H1 (cell line): ENCODE measurements at regions not wholly inside any gene's neighbourhood (a gene's known extent, or its start where the extent isn't known, plus 50 kb on each side); places are given as distances from the start of the nearest gene placed in this dataset.

Experiments used
- CTCF ChIA-PET: fragments of 300-600 bp; sonication (Branson Sonifier 250); formaldehyde crosslinking; loops from one replicate; lab custom pipeline; 2021; ENCODE audit not compliant: partially characterized antibody; lab: Charles Lee
- POLR2A ChIA-PET: fragments of 300-600 bp; sonication (Branson Sonifier 250); formaldehyde crosslinking; loops from one replicate; lab custom pipeline; 2021; ENCODE audit warnings: inconsistent platforms; ENCODE audit not compliant: partially characterized antibody; lab: Charles Lee
- DNase-seq, 2 experiments: peaks; one replicate each; pipeline versions ENCODE4 v3.0.0 to v3.0.0-alpha.2; 2010 to 2022; ENCODE audit warnings: low spot score in 2 of 2, low read depth in 1 of 2, mixed read lengths in 1 of 2
- FAIRE-seq: peaks from 2 replicates; lab custom pipeline; 2011; peaks lifted over from hg19 to GRCh38; lab: Jason Lieb, UNC
- H2AFZ ChIP-seq: 2 replicates; pipeline ENCODE4 v1.8.1; 2012; ENCODE audit warnings: low read length, inconsistent platforms
- H2AK5ac ChIP-seq: 2 replicates; pipeline ENCODE4 v1.6.1; 2013; ENCODE audit warnings: low read depth, low read length
- H2BK120ac ChIP-seq: replicated peaks from 2 replicates; pipeline ENCODE3; 2013; ENCODE audit warnings: low read depth, low read length, inconsistent platforms
- H2BK12ac ChIP-seq: 2 replicates; pipeline ENCODE4 v1.6.1; 2013; ENCODE audit warnings: low read depth, low read length
- H2BK15ac ChIP-seq: 2 replicates; pipeline ENCODE4 v1.6.1; 2013; ENCODE audit warnings: low read length
- H2BK20ac ChIP-seq: 2 replicates; pipeline ENCODE4 v1.6.1; 2013; ENCODE audit warnings: low read length
- H2BK5ac ChIP-seq: 2 replicates; pipeline ENCODE4 v1.6.1; 2013; ENCODE audit warnings: low read depth, low read length
- H3K14ac ChIP-seq: 2 replicates; pipeline ENCODE4 v1.6.1; 2013; ENCODE audit warnings: inconsistent platforms; ENCODE audit not compliant: insufficient read length
- H3K18ac ChIP-seq: 2 replicates; pipeline ENCODE4 v1.6.1; 2013; ENCODE audit warnings: low read length; ENCODE audit errors: extremely low read depth
- H3K23ac ChIP-seq: 2 replicates; pipeline ENCODE4 v1.6.1; 2013; ENCODE audit warnings: inconsistent platforms; ENCODE audit not compliant: insufficient read length
- H3K23me2 ChIP-seq: 2 replicates; pipeline ENCODE4 v1.6.1; 2013; ENCODE audit warnings: low read depth, low read length
- H3K27ac ChIP-seq: 2 replicates; pipeline ENCODE4 v1.6.1; 2011; ENCODE audit warnings: low read depth, low read length, inconsistent platforms
- H3K27me3 ChIP-seq, 4 experiments: replicated peaks in 1 of 4; 1 replicate in 1 of 4; 2 replicates in 3 of 4; pipeline versions ENCODE4 v1.6.1 to v1.8.1; 2011 to 2013; ENCODE audit warnings: low read length in 3 of 4, mild to moderate bottlenecking in 3 of 4, inconsistent platforms in 2 of 4, mixed read lengths in 2 of 4, moderate library complexity in 1 of 4; ENCODE audit not compliant: control insufficient read depth in 3 of 4, insufficient read depth in 3 of 4; ENCODE audit errors: extremely low read depth in 1 of 4
- H3K36me3 ChIP-seq, 4 experiments: 2 replicates each; pipeline versions ENCODE4 v1.6.1 to v1.8.1; 2011 to 2013; ENCODE audit warnings: mild to moderate bottlenecking in 4 of 4, low read length in 3 of 4, moderate library complexity in 2 of 4, control low read depth in 1 of 4, inconsistent platforms in 1 of 4; ENCODE audit not compliant: insufficient read depth in 4 of 4, control insufficient read depth in 2 of 4
- H3K4ac ChIP-seq: replicated peaks from 2 replicates; pipeline ENCODE3; 2013; ENCODE audit warnings: low read length, low read depth, mixed read lengths, inconsistent platforms; ENCODE audit not compliant: insufficient read length
- H3K4me1 ChIP-seq, 4 experiments: replicated peaks in 1 of 4; 1 replicate in 1 of 4; 2 replicates in 3 of 4; pipeline versions ENCODE4 v1.6.1 to v1.8.1; 2011 to 2013; ENCODE audit warnings: low read length in 3 of 4, inconsistent platforms in 2 of 4, mixed read lengths in 1 of 4; ENCODE audit not compliant: insufficient read depth in 4 of 4, control insufficient read depth in 3 of 4
- H3K4me2 ChIP-seq, 2 experiments: 2 replicates each; pipeline versions ENCODE4 v1.6.1 to v1.8.1; 2011 to 2013; ENCODE audit warnings: low read depth in 2 of 2, low read length in 2 of 2, control low read depth in 1 of 2, inconsistent platforms in 1 of 2, mild to moderate bottlenecking in 1 of 2; ENCODE audit not compliant: insufficient read depth in 1 of 2
- H3K4me3 ChIP-seq, 4 experiments: fragments of 200-600, 300-600 bp in 1 of 4; sonication (generic), shearing (Covaris generic), sonication (Bioruptor Twin) in 1 of 4; 2 replicates each; pipeline versions ENCODE4 v1.5.1 to v1.8.1; 2011 to 2016; ENCODE audit warnings: low read length in 4 of 4, low read depth in 3 of 4, control low read depth in 2 of 4, inconsistent platforms in 2 of 4, mild to moderate bottlenecking in 2 of 4, mixed read lengths in 1 of 4, moderate library complexity in 1 of 4; ENCODE audit not compliant: insufficient read depth in 2 of 4; ENCODE audit errors: extremely low read depth in 1 of 4
- H3K56ac ChIP-seq: replicated peaks from 2 replicates; pipeline ENCODE3; 2013; ENCODE audit warnings: low read depth, mild to moderate bottlenecking, mixed read lengths, low read length, inconsistent platforms; ENCODE audit not compliant: insufficient read length
- H3K79me1 ChIP-seq: 2 replicates; pipeline ENCODE4 v1.6.1; 2013; ENCODE audit warnings: low read depth, low read length, control low read depth
- H3K79me2 ChIP-seq, 2 experiments: 2 replicates each; pipeline versions ENCODE4 v1.6.1 to v1.8.1; 2012 to 2013; ENCODE audit warnings: low read length in 2 of 2, mild to moderate bottlenecking in 2 of 2, inconsistent platforms in 1 of 2; ENCODE audit not compliant: insufficient read depth in 2 of 2, control insufficient read depth in 1 of 2
- H3K9ac ChIP-seq, 4 experiments: replicated peaks in 1 of 4; 1 replicate in 1 of 4; 2 replicates in 3 of 4; pipeline versions ENCODE4 v1.6.1 to v1.8.1; 2011 to 2013; ENCODE audit warnings: low read depth in 3 of 4, low read length in 3 of 4, control low read depth in 2 of 4, mild to moderate bottlenecking in 2 of 4, moderate library complexity in 2 of 4, inconsistent platforms in 1 of 4; ENCODE audit errors: extremely low read depth in 1 of 4
- H3K9me3 ChIP-seq, 2 experiments: 2 replicates each; pipeline versions ENCODE4 v1.6.1 to v1.8.1; 2012 to 2013; ENCODE audit warnings: mild to moderate bottlenecking in 2 of 2, moderate library complexity in 2 of 2, control low read depth in 1 of 2, inconsistent platforms in 1 of 2, low read depth in 1 of 2, low read length in 1 of 2, mixed read lengths in 1 of 2; ENCODE audit not compliant: insufficient read depth in 2 of 2
- H4K20me1 ChIP-seq, 2 experiments: replicated peaks in 1 of 2; 2 replicates each; pipeline versions ENCODE3 to v1.8.1; 2011 to 2013; ENCODE audit warnings: inconsistent platforms in 2 of 2, low read length in 2 of 2, mild to moderate bottlenecking in 1 of 2; ENCODE audit not compliant: insufficient read depth in 2 of 2, control insufficient read depth in 1 of 2
- H4K5ac ChIP-seq: 2 replicates; pipeline ENCODE4 v1.6.1; 2013; ENCODE audit warnings: low read length, low read depth, mixed read lengths, inconsistent platforms; ENCODE audit not compliant: insufficient read length
- H4K8ac ChIP-seq: 2 replicates; pipeline ENCODE4 v1.8.0; 2013; ENCODE audit warnings: mild to moderate bottlenecking, moderate library complexity, low read length, inconsistent platforms; ENCODE audit not compliant: insufficient read depth; ENCODE audit errors: extremely low read depth
- H4K91ac ChIP-seq: replicated peaks from 2 replicates; pipeline ENCODE3; 2013; ENCODE audit warnings: low read length, mixed read lengths, inconsistent platforms; ENCODE audit not compliant: insufficient read length
- CTBP2 ChIP-seq: IDR thresholded peaks from 2 replicates; pipeline ENCODE4 v1.7.0; 2011; ENCODE audit warnings: borderline replicate concordance, mild to moderate bottlenecking, moderate library complexity, mixed read lengths, low read length; ENCODE audit not compliant: insufficient read depth, insufficient read length
- GABPA ChIP-seq: IDR thresholded peaks from 2 replicates; pipeline ENCODE4 v1.6.1; 2011; ENCODE audit warnings: mild to moderate bottlenecking, low read length, moderate library complexity, borderline replicate concordance; ENCODE audit not compliant: insufficient read depth
- HDAC6 ChIP-seq: IDR thresholded peaks from one replicate; pipeline ENCODE4 v1.7.1; 2012; ENCODE audit warnings: low read depth, mild to moderate bottlenecking, inconsistent platforms, low read length, moderate library complexity
- POU5F1 ChIP-seq: IDR thresholded peaks from 2 replicates; pipeline ENCODE4 v1.6.1; 2011; ENCODE audit warnings: low read depth, mild to moderate bottlenecking, low read length, moderate library complexity
- SIN3A ChIP-seq, 2 experiments: IDR thresholded peaks in 1 of 2; conservative IDR thresholded peaks in 1 of 2; 2 replicates each; pipeline ENCODE4 v1.6.1; 2011 to 2012; ENCODE audit warnings: low read length in 2 of 2, improper control_type of control experiment in 1 of 2, low read depth in 1 of 2, mild to moderate bottlenecking in 1 of 2
- SIX5 ChIP-seq: IDR thresholded peaks from 2 replicates; pipeline ENCODE4 v1.6.1; 2011; ENCODE audit warnings: mild to moderate bottlenecking, low read depth, low read length
- SP1 ChIP-seq: IDR thresholded peaks from 2 replicates; pipeline ENCODE4 v1.6.1; 2011; ENCODE audit warnings: low read depth, low read length
- SP4 ChIP-seq: IDR thresholded peaks from 2 replicates; pipeline ENCODE4 v1.6.1; 2012; ENCODE audit warnings: low read length, inconsistent platforms
- WGBS, 2 experiments: shearing (Covaris generic) in 1 of 2; methylation state at CpG; one replicate each; pipeline versions ENCODE4 v1.1.6 to v1.1.7; 2013 to 2015; ENCODE audit warnings: low lambda C conversion rate in 2 of 2, mixed read lengths in 2 of 2, inconsistent platforms in 1 of 2, low coverage in 1 of 2, missing lambda C conversion rate in 1 of 2; ENCODE audit not compliant: insufficient replicate concordance in 2 of 2, insufficient coverage in 1 of 2, insufficient read length in 1 of 2; ENCODE audit errors: extremely low coverage in 1 of 2, missing lambda C conversion rate in 1 of 2; 5-methylcytosine and 5-hydroxymethylcytosine counted together
- TF ChIP-seq, protein P1 (sequence below): IDR thresholded peaks from 2 replicates; pipeline ENCODE4 v1.6.1; 2011; ENCODE audit warnings: low read length, improper control_type of control experiment

DNA sequence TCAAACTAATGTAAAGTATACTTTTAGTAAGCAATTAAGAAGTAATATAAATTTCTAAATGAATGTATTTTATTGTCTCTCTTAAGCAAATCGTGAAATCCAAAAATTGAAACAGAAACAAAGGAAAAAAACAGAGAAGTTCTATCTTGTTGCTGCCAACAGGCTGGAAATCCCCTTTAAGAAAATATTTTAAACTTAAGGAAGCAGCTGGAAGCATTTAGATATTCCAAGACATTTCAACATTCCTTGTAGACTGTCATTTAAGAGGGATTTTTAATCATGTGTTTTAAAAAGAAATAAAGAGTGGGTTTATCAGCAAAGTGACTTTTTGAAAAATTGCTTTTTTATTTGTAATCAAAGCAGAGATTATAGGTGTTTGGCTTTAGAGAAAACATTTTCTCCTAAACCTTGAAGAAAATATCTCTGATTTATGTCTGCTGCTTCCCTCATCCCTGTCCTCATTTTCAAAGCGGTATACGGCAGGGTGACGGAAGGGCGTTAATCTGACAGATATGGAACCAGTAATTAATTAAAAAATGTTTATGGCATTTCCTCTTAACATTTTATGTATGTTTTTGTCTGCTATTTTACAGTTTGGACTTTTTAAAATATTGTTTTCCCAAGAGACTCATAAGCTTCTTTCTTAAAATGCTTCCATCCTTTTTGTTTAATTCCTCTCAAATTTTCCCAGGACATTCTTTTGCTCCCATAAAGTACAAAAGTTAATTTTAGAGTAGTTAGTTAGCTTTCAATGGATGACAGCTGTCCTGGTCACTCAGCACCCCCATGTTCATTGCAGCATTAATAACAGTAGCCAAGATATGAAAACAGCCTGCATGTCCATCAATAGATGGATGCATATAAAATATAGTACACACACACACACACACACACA, 245.6 kb downstream of the LURAP1L start:
- Histone ChIP-seq H3K23me2 (no peaks in the 10 kb centered on the region), H3K27ac (no peak overlapping the region), H3K56ac (no peak overlapping the region), H3K36me3 (no peaks in the 10 kb centered on the region), H3K23ac (no peak overlapping the region), H3K4me1 (no peaks in the 10 kb centered on the region), H2BK15ac (no peak overlapping the region), H2BK120ac (no peak overlapping the region), H3K27me3 (no peaks in the 10 kb centered on the region), H3K18ac (no peak overlapping the region), H3K9ac (no peak overlapping the region), H2BK12ac (no peak overlapping the region), H2AFZ (no peak overlapping the region), H3K79me1 (no peaks in the 10 kb centered on the region), H3K79me2 (no peaks in the 10 kb centered on the region), H3K4me2 (no peak overlapping the region), H3K9me3 (no peaks in the 10 kb centered on the region), H3K4me3 (no peak overlapping the region), H3K4ac (no peak overlapping the region), H2BK5ac (no peak overlapping the region), H3K14ac (no peak overlapping the region), H2AK5ac (no peak overlapping the region), H4K20me1 (no peaks in the 10 kb centered on the region), H2BK20ac (no peak overlapping the region), H4K8ac (no peak overlapping the region), H4K5ac (no peak overlapping the region), H4K91ac (no peak overlapping the region)
- DNase-seq: no peak
- whole genome bisulfite sequencing, 2 experiments: 94% methylated on average over 5 of the region's 5 CpGs; no CpG with 5 or more reads in 1 of the 2 experiments
- CTCF ChIA-PET: no interaction called here
- no peak for FAIRE-seq
- POLR2A ChIA-PET: interaction anchor here (0.7 kb wide), 1 partner anchor 288 kb away, joined by 3 read pairs; no protein-coding TSS in a partner anchor
- TF ChIP-seq SIN3A (conservative IDR thresholded peaks at IDR 0.05 in 1 of 2, IDR thresholded peaks at IDR 0.05 in 1 of 2; ENCODE audit: low read depth in 1 of 2, low read length in 2 of 2): no peak
- no peak for TF ChIP-seq HDAC6
- TF ChIP-seq SIX5: no peak
- TF ChIP-seq, protein P1, sequence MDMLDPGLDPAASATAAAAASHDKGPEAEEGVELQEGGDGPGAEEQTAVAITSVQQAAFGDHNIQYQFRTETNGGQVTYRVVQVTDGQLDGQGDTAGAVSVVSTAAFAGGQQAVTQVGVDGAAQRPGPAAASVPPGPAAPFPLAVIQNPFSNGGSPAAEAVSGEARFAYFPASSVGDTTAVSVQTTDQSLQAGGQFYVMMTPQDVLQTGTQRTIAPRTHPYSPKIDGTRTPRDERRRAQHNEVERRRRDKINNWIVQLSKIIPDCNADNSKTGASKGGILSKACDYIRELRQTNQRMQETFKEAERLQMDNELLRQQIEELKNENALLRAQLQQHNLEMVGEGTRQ: no peak
- TF ChIP-seq POU5F1: no peak
- TF ChIP-seq SP1: no peak
- no peak for TF ChIP-seq CTBP2
- no peak for TF ChIP-seq GABPA
- TF ChIP-seq SP4: no peak
